Breast epithelium (tissue), 4 donors: ENCODE measurements at regions not wholly inside any gene's neighbourhood (a gene's known extent, or its start where the extent isn't known, plus 50 kb on each side); places are given as distances from the start of the nearest gene placed in this dataset.
"Not testable (repeated sequence)": the region's sequence is repeated elsewhere in the genome, so short reads cannot be mapped to it uniquely, and the experiment has no call there.

Source experiments
- DNase-seq, 2 donors: peaks; one replicate each; pipeline ENCODE4 v3.0.0-alpha.2; 2019; ENCODE audit warnings: low spot score in 2 of 2
- H3K27ac ChIP-seq, 2 donors: fragments of 200-600 bp; sonication (generic) in 1 of 2; one replicate each; pipeline ENCODE4 v1.5.1; 2016 to 2019; ENCODE audit warnings: mild to moderate bottlenecking in 1 of 2
- H3K27me3 ChIP-seq, 2 donors: fragments of 200-600 bp; sonication (generic) in 1 of 2; one replicate each; pipeline versions ENCODE4 v1.5.1 to v1.6.0; 2017 to 2019; ENCODE audit warnings: control low read depth in 1 of 2, mild to moderate bottlenecking in 1 of 2
- H3K36me3 ChIP-seq: fragments of 200-600 bp; one replicate; pipeline ENCODE4 v1.5.1; 2019
- H3K4me1 ChIP-seq, 2 donors: fragments of 200-600 bp; sonication (generic); one replicate each; pipeline ENCODE4 v1.5.1; 2016 to 2019; ENCODE audit warnings: control low read depth in 1 of 2
- H3K4me3 ChIP-seq, 3 donors: fragments of 200-600 bp; sonication (generic); 1 replicate in 2 of 3; 2 replicates in 1 of 3; pipeline ENCODE4 v1.5.1; 2016 to 2019; ENCODE audit warnings: mild to moderate bottlenecking in 3 of 3, moderate library complexity in 2 of 3
- H3K9me3 ChIP-seq, 2 donors: fragments of 200-600 bp; sonication (generic) in 1 of 2; one replicate each; pipeline ENCODE4 v1.5.1; 2016 to 2019; ENCODE audit warnings: control low read depth in 1 of 2
- CTCF ChIP-seq, 3 donors: fragments of 450-650 bp; IDR thresholded peaks; one replicate each; pipeline ENCODE4 v1.5.1; 2016 to 2017; ENCODE audit warnings: antibody characterized with exemption in 3 of 3, mild to moderate bottlenecking in 3 of 3, moderate library complexity in 3 of 3
- POLR2A ChIP-seq: fragments of 450-650 bp; IDR thresholded peaks from one replicate; pipeline ENCODE4 v1.6.1; 2016; ENCODE audit warnings: antibody characterized with exemption, mild to moderate bottlenecking, moderate library complexity
- POLR2AphosphoS5 ChIP-seq, 3 donors: sonication (generic); formaldehyde crosslinking; IDR thresholded peaks; one replicate each; pipeline ENCODE4 v1.6.1; 2017; ENCODE audit warnings: antibody characterized with exemption in 3 of 3
- intact Hi-C: fragments of 100-400 bp; cut with DNase I; formaldehyde crosslinking; loops from one replicate; pipeline ENCODE4 v1.15.1; 2023; ENCODE audit warnings: low total_unique reads

- Histone ChIP-seq H3K27me3 (no peaks in the 10 kb centered on the region), H3K4me3 (no peak overlapping the region), H3K9me3 (no peaks in the 10 kb centered on the region), H3K36me3 (no peaks in the 10 kb centered on the region), H3K27ac (no peak overlapping the region), H3K4me1 (no peaks in the 10 kb centered on the region)
- intact Hi-C loops: no loop called here
- TF ChIP-seq CTCF (IDR thresholded peaks at IDR 0.05): no peak
- no peak for TF ChIP-seq POLR2A
- TF ChIP-seq POLR2AphosphoS5 (IDR thresholded peaks at IDR 0.05): no peak
- DNase-seq: no peak
Measured at GRCh38 chrX:128616933-128617332, 564.7 kb upstream of the ACTRT1 start.

- H3K27me3 ChIP-seq, intact Hi-C loops, H3K27ac ChIP-seq, H3K4me3 ChIP-seq, H3K4me1 ChIP-seq, H3K36me3 ChIP-seq, DNase-seq, H3K9me3 ChIP-seq: not testable (repeated sequence)
Measured at GRCh38 chrX:128606817-128607216, 554.6 kb upstream of the ACTRT1 start.

- H3K27ac ChIP-seq, DNase-seq, intact Hi-C loops: not testable (repeated sequence)
Measured at GRCh38 chrX:128606357-128606756, 554.2 kb upstream of the ACTRT1 start.

GRCh38 chrX:128601706-128602105 lies 549.5 kb upstream of the ACTRT1 start:
- H3K36me3 ChIP-seq: no peaks in the 10 kb centered on the region
- no peak overlapping the region for H3K27ac ChIP-seq
- no peaks in the 10 kb centered on the region for H3K9me3 ChIP-seq
- intact Hi-C loops: no loop called here
- peaks cover 0 to 8% of the 10 kb centered on the region in 2 donors for H3K27me3 ChIP-seq
- no peak for DNase-seq
- TF ChIP-seq POLR2AphosphoS5 (IDR thresholded peaks at IDR 0.05) (no peak), CTCF (IDR thresholded peaks at IDR 0.05) (no peak), POLR2A (no peak)
- H3K4me1 ChIP-seq: no peaks in the 10 kb centered on the region
- no peak overlapping the region for H3K4me3 ChIP-seq

More at GRCh38 chrX:128606357-128606756, 554.2 kb upstream of the ACTRT1 start:
- H3K4me1 ChIP-seq, H3K27me3 ChIP-seq, H3K36me3 ChIP-seq, H3K9me3 ChIP-seq, H3K4me3 ChIP-seq: not testable (repeated sequence)

- peaks cover 0 to 5% of the 10 kb centered on the region in 2 donors for H3K27me3 ChIP-seq
- H3K36me3 ChIP-seq: no peaks in the 10 kb centered on the region
- intact Hi-C loops: no loop called here
- TF ChIP-seq POLR2AphosphoS5 (IDR thresholded peaks at IDR 0.05) (no peak), POLR2A (no peak), CTCF (IDR thresholded peaks at IDR 0.05) (no peak)
- no peak overlapping the region for H3K4me3 ChIP-seq
- H3K9me3 ChIP-seq: peaks cover 0 to 10% of the 10 kb centered on the region in 2 donors
- no peaks in the 10 kb centered on the region for H3K4me1 ChIP-seq
- H3K27ac ChIP-seq: no peak overlapping the region
- DNase-seq: no peak
Measured at GRCh38 chrX:128599632-128600031, 547.4 kb upstream of the ACTRT1 start.

- intact Hi-C loops: no loop called here
- no peaks in the 10 kb centered on the region for H3K9me3 ChIP-seq
- H3K27me3 ChIP-seq: peaks cover 0 to 11% of the 10 kb centered on the region in 2 donors
- DNase-seq: no peak
- H3K27ac ChIP-seq: no peak overlapping the region
- no peak overlapping the region for H3K4me3 ChIP-seq
- H3K4me1 ChIP-seq: no peaks in the 10 kb centered on the region
- no peak for TF ChIP-seq CTCF (IDR thresholded peaks at IDR 0.05)
- H3K36me3 ChIP-seq: no peaks in the 10 kb centered on the region
Measured at GRCh38 chrX:128582036-128582435, 529.8 kb upstream of the ACTRT1 start.
